HG03432 (cell line): ENCODE measurements at regions not wholly inside any gene's neighbourhood (a gene's known extent, or its start where the extent isn't known, plus 50 kb on each side); places are given as distances from the start of the nearest gene placed in this dataset.
"Not testable (repeated sequence)": the region's sequence is repeated elsewhere in the genome, so short reads cannot be mapped to it uniquely, and the experiment has no call there.

Experiments
- ATAC-seq: cut with Tn5 transposase; IDR thresholded peaks from one replicate; pipeline ENCODE4 v1.9.1; 2021; ENCODE audit warnings: mild to moderate bottlenecking, moderate library complexity; ENCODE audit not compliant: unreplicated experiment

- ATAC-seq, result no peak
Observed at GRCh38 chr4:134753390-134753789, 551.8 kb upstream of the PABPC4L start.

DNA sequence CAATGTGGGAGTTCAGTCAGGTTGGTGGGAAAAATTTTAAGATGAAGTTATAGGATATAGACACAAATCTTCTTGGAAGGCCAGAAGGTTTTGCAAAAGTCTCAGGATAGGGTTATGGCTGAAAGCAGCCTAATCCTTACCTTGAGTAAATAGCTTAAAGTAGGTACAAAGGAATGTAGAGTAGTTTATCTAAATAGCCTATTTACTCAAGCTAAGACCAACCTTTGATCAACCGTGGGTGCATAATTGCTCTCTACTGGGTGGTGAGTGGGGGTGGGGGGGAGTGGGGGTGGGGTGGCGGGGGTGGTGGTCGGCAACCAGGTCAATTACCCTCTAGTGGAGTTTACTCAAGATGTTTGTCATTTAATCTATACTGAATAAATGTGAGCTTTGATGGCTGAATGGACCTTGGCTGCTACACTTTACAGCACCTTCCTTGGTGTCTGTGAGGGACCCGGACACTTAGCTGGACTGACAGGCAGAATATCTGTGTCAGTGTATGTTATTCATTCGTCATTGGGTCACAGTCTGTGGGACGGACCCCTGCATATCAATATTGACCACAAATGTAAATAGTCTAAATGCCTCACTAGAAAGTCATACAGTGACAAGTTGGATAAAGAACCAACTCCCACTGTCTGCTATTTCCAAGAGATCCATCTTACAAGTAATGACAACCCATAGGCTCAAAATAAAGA lies 545.7 kb upstream of the PABPC4L start:
- ATAC-seq, result no peak

DNA sequence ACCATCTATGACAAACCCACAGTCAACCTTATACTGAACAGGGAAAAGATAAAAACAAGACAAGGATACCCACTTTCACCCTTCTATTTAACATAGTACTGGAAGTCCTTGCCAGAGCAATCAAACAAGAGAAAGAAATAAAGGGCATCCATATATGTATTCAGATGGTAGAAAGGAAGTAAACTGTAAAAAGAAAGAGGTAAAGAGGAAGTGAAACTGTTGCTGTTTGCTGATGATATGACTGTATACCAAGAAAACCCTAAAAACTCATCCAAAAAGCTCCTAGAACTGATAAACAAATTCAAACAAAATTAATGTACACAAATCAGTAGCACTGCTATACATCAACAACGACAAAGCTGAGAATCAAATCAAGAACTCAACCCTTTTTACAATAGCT lies 538.7 kb upstream of the PABPC4L start:
- ATAC-seq, result peak; percentile 92

GRCh38 chr4:134735901-134736300 lies 534.3 kb upstream of the PABPC4L start:
- no peak for ATAC-seq

DNA sequence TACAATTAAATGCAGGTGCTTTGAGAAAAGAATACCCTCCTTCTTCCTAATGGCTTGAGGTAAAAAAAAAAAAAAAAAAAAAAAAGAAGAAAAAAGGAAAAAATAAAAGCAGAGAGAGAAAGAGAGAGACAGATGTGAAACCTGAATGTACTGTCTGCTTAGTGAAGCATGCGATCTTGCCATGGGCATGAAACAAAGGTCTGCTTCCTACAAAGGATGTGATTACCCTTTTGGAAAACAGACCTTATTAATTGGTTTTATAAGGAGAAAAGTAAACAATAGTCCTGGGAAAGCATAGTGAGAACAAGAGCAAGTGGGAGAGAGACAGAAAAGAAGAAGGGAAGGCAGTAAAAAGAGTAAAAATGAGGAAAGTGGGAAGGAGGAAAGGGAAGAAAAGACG lies 526.1 kb upstream of the PABPC4L start:
- ATAC-seq, result no peak

GRCh38 chr4:134722306-134722705 lies 520.7 kb upstream of the PABPC4L start:
- no peak for ATAC-seq

DNA sequence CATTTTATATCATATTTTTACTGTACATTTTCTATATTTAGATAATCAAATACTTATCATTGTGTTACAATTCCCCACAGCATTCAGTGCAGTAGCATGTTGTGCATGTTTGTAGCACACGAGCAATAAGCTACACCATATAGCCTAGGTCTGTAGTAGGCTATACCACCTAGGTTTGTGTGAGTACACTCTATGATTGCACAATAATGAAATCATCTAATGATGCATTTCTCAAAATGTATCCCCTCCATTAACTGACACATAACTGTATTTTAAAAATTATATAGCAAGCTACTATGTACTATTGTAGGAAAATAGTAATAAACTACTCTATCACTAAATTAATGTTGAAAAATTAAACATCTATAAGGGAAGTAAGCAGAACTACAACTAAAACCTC lies 518.4 kb upstream of the PABPC4L start:
- ATAC-seq, result no peak

DNA sequence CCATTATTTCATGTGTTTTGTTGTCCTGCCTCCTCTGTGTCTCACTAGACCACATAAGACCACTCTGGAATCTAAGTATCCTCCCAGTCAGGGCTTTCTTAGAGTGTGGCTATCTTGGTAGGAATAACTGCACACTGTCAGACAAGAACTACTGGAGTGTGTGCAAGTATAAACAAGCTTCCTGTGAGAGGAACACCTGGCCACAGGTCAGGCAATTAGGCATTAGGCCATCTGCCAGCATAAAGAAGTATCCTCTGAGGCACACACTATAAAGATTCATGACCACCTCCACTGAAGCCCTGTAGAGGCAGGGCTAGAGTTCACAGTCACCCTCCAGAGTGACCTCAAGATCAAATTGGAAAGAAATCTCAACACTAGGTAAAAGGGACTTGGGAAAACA lies 507.0 kb upstream of the PABPC4L start:
- ATAC-seq, result no peak

- no peak for ATAC-seq
Observed at GRCh38 chr4:134708026-134708425, 506.4 kb upstream of the PABPC4L start.

DNA sequence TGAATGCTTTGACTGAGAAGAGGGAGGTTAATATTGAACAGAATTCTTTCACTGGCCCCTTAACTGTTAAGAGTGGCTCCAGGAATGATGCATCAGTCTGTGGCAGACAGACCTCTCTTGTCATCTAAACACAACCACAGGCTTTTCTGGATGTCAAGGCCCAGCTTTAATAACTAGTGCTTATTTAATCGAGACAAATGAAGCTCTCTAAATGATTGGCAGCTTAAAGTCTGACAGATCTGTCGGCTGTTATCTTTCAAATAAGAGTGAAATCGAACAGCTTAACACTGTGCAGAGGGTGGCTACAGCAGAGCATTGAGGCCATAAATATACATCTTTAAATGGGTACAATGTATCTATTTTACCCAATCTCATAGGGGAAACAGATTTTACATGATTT lies 500.8 kb upstream of the PABPC4L start:
- ATAC-seq, result no peak

DNA sequence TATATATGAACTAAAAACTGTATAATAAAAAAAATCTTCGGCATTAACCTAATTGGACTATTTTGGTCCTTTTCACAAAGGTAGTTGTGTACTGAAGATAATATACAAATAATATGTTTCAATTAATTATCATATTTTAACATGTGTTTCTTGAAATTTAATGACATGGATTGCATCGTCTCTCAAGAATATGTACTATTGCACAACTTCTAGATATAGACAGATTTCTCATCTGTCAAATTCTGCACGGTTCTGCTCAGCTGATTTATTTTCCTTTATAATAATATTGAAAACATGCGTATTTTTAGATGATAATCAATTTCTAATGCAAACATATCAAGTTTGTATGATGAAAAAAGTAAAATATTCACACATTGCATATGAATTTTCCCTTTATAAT lies 498.7 kb upstream of the PABPC4L start:
- no peak for ATAC-seq

DNA sequence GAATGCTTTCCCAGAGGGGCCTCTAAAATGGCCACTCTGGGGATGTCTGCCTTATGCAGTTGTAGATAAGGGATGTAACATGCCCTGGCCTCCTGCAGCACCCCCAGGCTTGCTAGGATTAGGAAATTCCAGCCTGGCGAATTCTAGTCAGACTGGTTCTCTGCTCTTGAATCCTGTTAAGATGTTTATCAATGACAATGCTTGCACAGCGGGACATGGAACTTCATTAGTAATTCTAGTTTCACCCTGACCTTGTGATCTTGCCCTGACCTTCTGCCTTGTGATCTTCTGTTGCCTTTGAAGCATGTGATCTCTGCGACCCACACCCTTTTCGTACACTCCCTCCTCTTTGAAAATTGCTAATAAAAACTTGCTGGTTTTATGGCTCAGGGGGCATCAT lies 497.2 kb upstream of the PABPC4L start:
- not testable (repeated sequence) for ATAC-seq

DNA sequence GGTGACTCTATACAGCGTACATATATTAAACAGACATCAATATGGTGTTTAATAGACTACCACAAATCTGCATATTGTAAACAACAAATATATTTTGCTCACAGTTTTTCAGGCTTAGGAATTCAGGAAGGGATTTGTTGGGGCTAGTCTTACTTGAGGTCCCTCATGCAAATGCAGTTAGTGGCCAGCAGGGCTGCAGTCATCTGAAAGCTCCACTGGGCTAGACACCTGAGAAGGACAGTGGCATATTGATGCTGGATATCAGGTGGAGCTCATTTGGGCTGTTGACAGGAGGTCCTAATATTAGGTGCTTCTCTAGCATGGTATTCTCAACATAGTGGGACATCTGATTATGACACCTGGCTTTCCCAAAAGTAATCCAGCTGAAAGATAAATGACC lies 493.8 kb upstream of the PABPC4L start:
- no peak for ATAC-seq

GRCh38 chr4:134691915-134692314 lies 490.3 kb upstream of the PABPC4L start:
- ATAC-seq, result no peak

- no peak for ATAC-seq
Observed at GRCh38 chr4:134687646-134688628, 486.3 kb upstream of the PABPC4L start.

DNA sequence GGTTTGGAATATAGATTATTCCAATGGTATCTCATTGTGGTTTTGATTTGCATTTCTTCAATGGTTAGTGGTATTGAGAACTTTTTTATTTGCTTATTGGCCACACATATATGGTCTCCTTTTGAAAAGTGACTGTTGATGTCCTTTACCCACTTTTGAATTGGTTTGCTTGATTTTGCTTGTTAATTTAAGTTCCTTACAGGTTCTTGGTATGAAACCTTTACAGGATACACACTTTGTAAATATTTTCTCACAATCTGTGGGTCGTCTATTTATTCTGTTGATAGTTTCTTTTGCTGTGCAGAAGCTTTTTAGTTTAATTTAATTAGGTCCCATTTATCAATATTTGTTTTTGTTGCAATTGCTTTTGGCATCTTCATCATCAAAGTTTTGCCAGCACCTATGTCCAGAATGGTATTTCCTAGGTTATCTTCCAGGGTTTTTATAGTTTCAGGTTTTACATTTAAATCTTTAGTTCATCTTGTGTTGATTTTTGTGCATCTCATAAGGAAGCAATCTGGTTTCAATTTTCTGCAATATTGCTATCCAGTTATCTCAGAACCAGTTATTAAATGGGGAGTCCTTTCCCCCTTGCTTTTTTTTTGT lies 475.7 kb upstream of the PABPC4L start:
- ATAC-seq, result no peak

- peak; percentile 56 for ATAC-seq
Observed at GRCh38 chr4:134668237-134668636, 466.6 kb upstream of the PABPC4L start.

DNA sequence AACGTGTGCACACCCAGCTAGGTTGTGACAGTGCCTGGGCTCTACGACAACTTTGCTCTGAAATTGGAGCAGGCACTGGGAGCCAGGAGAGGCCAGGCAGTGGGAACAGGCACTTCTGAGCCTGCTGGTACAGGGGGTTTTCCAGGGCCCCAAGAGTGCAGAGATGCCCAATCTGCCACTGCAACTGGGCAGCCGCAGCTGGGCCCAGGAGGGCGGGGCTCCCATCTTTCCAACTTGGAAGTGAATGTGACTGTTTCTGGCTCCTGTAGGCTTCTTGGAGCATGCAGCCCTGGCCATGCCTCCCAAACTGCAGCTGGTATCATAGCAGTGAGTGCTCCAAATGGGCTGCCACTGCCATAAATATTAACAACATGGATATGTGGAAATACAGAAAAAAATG lies 465.1 kb upstream of the PABPC4L start:
- ATAC-seq, result no peak

- no peak for ATAC-seq
Observed at GRCh38 chr4:134665429-134665828, 463.8 kb upstream of the PABPC4L start.

- no peak for ATAC-seq
Observed at GRCh38 chr4:134663742-134664141, 462.2 kb upstream of the PABPC4L start.

DNA sequence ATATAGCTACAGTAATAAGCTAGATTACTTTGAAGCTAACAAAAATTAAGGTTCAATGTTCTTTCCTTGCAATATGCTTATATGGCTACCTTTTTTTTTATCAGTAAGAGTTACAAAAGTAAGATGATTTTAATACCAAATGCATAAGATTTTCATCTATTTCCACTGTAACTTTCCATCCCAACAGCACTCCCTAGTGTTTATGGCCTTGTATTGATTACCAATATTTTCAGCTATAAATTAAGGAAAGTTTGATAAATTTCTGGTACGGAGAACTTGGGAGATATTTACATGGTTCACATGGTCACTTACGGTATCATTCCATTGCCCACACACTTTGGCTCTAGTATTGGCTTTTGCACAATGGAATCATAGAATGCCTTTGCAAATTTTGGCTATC lies 448.9 kb upstream of the PABPC4L start:
- no peak for ATAC-seq

DNA sequence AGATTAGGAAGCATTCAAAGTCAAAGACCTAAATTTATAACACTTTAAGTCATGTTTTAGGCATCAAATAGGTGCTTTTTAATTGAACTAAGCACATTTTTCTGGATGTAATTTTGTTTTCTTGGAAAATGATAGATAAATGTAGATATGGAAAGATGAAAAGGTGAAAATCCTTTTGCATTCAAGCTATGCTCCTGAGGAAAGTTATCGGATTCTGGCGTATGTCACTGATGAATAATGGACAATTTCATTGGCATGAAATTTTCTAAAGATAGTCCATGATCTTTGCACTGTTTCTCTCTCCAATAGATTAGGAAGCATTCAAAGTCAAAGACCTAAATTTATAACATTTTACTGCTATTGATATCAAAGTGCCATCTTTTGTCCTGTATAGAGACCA lies 444.2 kb upstream of the PABPC4L start:
- ATAC-seq, result no peak
